ENCODE measurements at regions not wholly inside any gene's neighbourhood (a gene's known extent, or its start where the extent isn't known, plus 50 kb on each side); places are given as distances from the start of the nearest gene placed in this dataset.

DNA sequence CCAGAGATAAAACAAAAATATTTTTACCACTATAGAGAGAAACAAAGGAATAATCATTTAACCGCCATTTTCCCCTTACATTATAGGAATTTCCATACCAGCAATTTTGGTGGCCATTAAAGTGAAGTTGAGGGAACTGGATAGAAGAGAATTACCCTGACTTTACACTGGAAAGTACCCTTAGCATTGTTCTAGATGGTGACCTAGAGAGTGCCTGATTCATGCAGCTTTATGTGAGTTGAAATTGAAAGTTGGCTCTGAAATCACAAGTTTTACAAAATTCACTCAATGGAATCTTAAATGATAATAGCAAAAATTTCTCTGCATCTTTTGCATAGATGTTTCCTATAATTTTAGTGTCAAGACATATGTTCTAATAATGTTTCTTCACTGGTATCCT, 55.7 kb upstream of the PREP start:
- DNase-seq (ENCODE audit: insufficient read length): no peak
- no peak for FAIRE-seq
- no peak for TF ChIP-seq TAF1 (IDR thresholded peaks at IDR 0.05; ENCODE audit: borderline replicate concordance, low read depth, low read length)
- 0 out of 2 replicates have a peak, but pooled peaks have one; percentile 4 for TF ChIP-seq POLR2A (IDR thresholded peaks at IDR 0.05; ENCODE audit: low read depth, low read length)
- TF ChIP-seq POLR2AphosphoS5 (IDR thresholded peaks at IDR 0.05; ENCODE audit: low read depth, low read length): no peak

DNA sequence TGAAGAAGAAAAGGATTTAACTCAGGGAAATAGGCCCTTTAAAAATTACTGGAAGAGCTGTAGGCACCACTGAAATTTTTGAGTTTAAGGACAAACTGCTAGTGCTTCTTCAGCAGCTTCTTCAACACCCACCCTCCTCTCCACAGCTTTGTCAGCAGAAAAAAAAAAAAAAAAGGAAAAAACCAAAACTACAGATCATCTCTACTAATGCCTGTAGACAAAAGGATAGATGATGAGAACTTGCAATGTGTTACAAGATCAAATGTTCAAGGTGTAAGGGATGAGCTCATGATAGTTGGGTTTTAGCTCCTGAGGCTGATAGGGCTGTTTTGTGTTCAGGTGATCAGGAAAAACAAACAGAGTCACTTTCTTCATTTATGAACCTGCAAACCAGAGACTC, 55.2 kb upstream of the PREP start:
- FAIRE-seq (peak; percentile 76), DNase-seq (ENCODE audit: insufficient read length) (no peak)
- TF ChIP-seq TAF1 (IDR thresholded peaks at IDR 0.05; ENCODE audit: borderline replicate concordance, low read depth, low read length) (no peak), POLR2AphosphoS5 (IDR thresholded peaks at IDR 0.05; ENCODE audit: low read depth, low read length) (no peak), POLR2A (IDR thresholded peaks at IDR 0.05; ENCODE audit: low read depth, low read length) (no peak)

DNA sequence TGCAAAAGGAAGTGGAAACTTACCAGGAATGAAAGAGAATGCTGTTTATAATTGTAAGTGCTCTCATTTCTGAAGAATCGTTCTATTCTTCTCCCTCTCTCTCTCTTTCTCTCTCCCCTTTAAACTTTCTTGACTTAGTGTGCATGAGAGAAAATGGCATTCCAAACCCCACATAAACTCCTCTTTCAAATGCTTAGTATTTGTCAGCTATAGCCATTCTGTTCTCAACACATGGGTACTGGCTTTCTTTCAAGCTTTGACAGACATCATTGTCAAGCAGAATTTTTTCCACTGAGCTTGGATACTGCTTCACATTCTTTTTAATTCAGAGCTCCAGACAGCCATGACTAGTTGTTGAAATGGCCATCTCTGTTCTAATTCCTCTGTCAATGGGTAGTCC, 51.1 kb upstream of the PREP start:
- no peak for FAIRE-seq

DNA sequence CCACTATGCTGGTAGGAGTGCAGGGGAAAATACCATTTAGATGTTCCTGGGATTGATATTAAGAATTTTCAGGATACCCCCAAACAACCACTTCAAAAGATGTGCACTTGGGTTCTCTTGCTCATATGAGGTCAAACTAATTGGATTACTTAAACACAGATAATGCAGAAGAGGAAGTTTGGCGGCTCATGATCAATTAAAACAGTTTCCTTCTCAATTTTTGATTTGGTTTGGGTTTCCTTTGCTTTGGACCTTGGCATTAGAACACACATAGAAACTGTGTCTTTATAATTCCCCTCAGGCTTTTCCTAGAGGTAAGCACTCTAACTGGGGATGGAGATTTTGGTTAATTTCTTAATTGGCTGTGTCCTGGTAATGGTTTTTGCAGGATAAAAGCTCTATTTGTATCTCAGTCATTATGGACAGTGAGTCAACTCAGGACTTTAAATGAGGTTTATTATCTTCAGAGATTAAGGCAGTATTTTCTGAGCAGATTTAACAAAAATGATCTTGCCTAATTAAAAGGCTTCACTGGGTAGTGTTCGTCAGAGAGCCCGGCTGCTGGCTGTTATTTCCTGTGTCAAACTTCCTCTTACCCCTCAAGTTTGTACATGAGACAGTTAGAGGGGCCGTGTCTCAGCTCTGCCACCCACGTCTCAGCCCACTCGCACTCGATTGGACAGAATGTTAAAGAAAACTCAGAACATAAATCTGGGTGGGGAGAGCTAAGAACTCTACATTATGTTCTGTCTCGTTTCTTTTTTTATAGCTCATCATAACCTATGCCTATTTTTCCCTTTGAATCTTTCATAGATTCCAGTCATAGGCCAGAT, 50.3 kb upstream of the PREP start:
- FAIRE-seq: peak; percentile 58
- TF ChIP-seq TAF1 (IDR thresholded peaks at IDR 0.05; ENCODE audit: borderline replicate concordance, low read depth, low read length): no peak; the same call in 1 of the 2 replicates
- TF ChIP-seq POLR2AphosphoS5 (IDR thresholded peaks at IDR 0.05; ENCODE audit: low read depth, low read length): no peak
- no peak for TF ChIP-seq POLR2A (IDR thresholded peaks at IDR 0.05; ENCODE audit: low read depth, low read length)
- no peak for DNase-seq (ENCODE audit: insufficient read length)

More for the DNA sequence above, 51.1 kb upstream of the PREP start:
- TF ChIP-seq POLR2A (IDR thresholded peaks at IDR 0.05; ENCODE audit: low read depth, low read length): no peak
- TF ChIP-seq POLR2AphosphoS5 (IDR thresholded peaks at IDR 0.05; ENCODE audit: low read depth, low read length): no peak
- no peak for TF ChIP-seq TAF1 (IDR thresholded peaks at IDR 0.05; ENCODE audit: borderline replicate concordance, low read depth, low read length)
- no peak for DNase-seq (ENCODE audit: insufficient read length)

Data from GM12892 (cell line).